ENCODE measurements at regions not wholly inside any gene's neighbourhood (a gene's known extent, or its start where the extent isn't known, plus 50 kb on each side); places are given as distances from the start of the nearest gene placed in this dataset.

DNA sequence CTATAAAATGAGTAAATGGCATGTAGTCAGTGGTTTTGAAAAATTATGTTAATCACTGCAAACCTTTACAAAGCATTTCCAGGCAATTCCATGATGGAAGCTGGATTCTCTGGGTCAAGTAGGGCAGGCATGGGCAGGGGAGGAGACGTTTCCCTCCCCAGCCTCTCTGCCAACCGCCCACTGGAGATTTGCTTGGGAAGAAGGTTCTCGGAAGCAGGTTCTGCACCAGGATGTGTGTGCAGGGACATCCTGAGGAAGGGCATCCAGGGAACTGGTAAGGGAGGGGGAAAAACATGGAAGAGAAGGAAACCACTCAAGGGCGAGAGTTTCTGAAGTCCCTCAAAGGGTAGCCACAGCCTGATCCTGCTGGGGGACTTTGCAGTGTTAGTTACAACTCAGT is 469.1 kb downstream of the TSHZ3 start:
- TF ChIP-seq CTCF (IDR thresholded peaks at IDR 0.05) (no peak), POLR2AphosphoS5 (IDR thresholded peaks at IDR 0.05; ENCODE audit: low read depth, low read length) (no peak), REST (IDR thresholded peaks at IDR 0.05; ENCODE audit: insufficient read depth in 1 of 2, low read depth in 2 of 2, low read length in 1 of 2) (no peak), TCF7L2 (IDR thresholded peaks at IDR 0.05; ENCODE audit: low read depth, low read length) (no peak), SIN3A (IDR thresholded peaks at IDR 0.05; ENCODE audit: borderline replicate concordance, insufficient read depth, low read depth, low read length) (no peak)

All from Panc1 (cell line).